ENCODE measurements at regions not wholly inside any gene's neighbourhood (a gene's known extent, or its start where the extent isn't known, plus 50 kb on each side); places are given as distances from the start of the nearest gene placed in this dataset.

DNA sequence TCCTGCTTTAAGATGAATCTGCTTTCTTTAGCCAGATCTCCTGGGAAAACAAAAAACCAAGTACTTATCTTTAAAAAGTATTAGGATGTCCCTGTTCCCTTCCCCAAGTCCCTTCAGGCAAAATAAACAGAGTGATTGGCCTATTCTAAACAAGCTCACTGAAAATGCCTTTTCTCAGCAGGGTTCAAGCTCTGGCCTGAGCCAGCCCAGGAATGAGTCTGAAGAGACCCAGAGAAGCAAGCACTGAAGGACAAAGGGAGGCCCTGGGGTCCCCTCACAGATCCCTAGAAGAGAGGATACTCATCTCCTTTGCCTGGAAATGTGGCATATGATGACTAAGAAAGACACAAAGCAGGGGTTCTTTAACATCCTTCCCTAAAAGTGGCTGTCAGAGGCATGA lies 66.8 kb upstream of the MAP1B start:
- Histone ChIP-seq H3K9ac (ENCODE audit: low read depth, low read length) (no peak overlapping the region), H3K9me3 (ENCODE audit: insufficient read depth, low read depth, low read length) (no peaks in the 10 kb centered on the region), H3K27me3 (ENCODE audit: insufficient read depth, low read length) (no peaks in the 10 kb centered on the region), H3K27ac (ENCODE audit: low read length) (no peak overlapping the region), H3K36me3 (ENCODE audit: insufficient read depth, low read depth, low read length) (no peaks in the 10 kb centered on the region), H3K4me3 (ENCODE audit: low read length) (no peak overlapping the region), H3K4me1 (ENCODE audit: insufficient read depth, low read length) (peaks cover 21% of the 10 kb centered on the region)

GRCh38 chr5:72041654-72042053 lies 65.6 kb upstream of the MAP1B start:
- Histone ChIP-seq H3K36me3 (ENCODE audit: insufficient read depth, low read depth, low read length) (no peaks in the 10 kb centered on the region), H3K4me1 (ENCODE audit: insufficient read depth, low read length) (peaks cover 12% of the 10 kb centered on the region), H3K27me3 (ENCODE audit: insufficient read depth, low read length) (no peaks in the 10 kb centered on the region), H3K9ac (ENCODE audit: low read depth, low read length) (no peak overlapping the region), H3K27ac (ENCODE audit: low read length) (no peak overlapping the region), H3K4me3 (ENCODE audit: low read length) (no peak overlapping the region), H3K9me3 (ENCODE audit: insufficient read depth, low read depth, low read length) (no peaks in the 10 kb centered on the region)

DNA sequence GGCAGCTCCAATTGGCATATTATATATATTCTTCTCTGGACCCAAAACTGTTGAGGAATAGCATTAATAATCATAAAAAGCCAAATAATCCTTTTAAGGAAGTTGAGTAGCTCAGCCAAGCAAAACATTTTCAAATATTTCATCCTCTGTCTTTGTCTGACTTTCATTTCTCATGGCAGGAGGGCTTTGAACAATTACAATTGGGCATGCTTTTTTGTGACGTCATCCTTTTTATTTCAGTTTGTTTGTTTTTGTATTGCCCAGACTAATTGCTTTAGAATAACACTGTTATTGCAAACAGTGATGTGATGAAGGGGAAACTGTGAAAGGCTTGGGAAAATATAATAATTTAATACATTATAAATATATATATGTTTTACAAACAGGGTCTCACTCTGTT lies 65.2 kb upstream of the MAP1B start:
- Histone ChIP-seq H3K9me3 (ENCODE audit: insufficient read depth, low read depth, low read length) (no peaks in the 10 kb centered on the region), H3K27me3 (ENCODE audit: insufficient read depth, low read length) (no peaks in the 10 kb centered on the region), H3K4me1 (ENCODE audit: insufficient read depth, low read length) (peaks cover 10% of the 10 kb centered on the region), H3K27ac (ENCODE audit: low read length) (no peak overlapping the region), H3K36me3 (ENCODE audit: insufficient read depth, low read depth, low read length) (no peaks in the 10 kb centered on the region), H3K4me3 (ENCODE audit: low read length) (no peak overlapping the region), H3K9ac (ENCODE audit: low read depth, low read length) (no peak overlapping the region)

DNA sequence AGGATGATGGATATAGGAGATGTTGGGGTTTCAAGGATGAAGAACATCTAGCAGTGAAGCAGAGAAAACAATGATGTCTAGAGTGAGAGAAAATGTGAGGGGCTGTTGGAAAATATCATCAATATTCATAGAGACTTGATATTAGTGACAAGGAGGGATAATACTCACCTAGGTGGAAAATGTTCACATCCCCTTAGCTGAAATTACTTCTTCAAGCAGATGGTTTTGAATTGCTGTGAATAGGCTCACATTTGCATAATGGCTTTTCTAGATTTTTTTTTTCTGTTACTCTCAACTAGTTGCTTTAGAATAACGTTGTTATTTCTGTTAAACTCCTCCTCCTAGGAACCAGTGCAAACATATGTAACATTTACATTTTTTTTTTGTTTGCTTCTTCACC lies 61.6 kb upstream of the MAP1B start:
- no peak overlapping the region for H3K27ac ChIP-seq (ENCODE audit: low read length)
- no peaks in the 10 kb centered on the region for H3K27me3 ChIP-seq (ENCODE audit: insufficient read depth, low read length)
- H3K4me1 ChIP-seq (ENCODE audit: insufficient read depth, low read length): no peaks in the 10 kb centered on the region
- H3K9ac ChIP-seq (ENCODE audit: low read depth, low read length): no peak overlapping the region
- no peaks in the 10 kb centered on the region for H3K36me3 ChIP-seq (ENCODE audit: insufficient read depth, low read depth, low read length)
- H3K9me3 ChIP-seq (ENCODE audit: insufficient read depth, low read depth, low read length): no peaks in the 10 kb centered on the region
- H3K4me3 ChIP-seq (ENCODE audit: low read length): no peak overlapping the region

DNA sequence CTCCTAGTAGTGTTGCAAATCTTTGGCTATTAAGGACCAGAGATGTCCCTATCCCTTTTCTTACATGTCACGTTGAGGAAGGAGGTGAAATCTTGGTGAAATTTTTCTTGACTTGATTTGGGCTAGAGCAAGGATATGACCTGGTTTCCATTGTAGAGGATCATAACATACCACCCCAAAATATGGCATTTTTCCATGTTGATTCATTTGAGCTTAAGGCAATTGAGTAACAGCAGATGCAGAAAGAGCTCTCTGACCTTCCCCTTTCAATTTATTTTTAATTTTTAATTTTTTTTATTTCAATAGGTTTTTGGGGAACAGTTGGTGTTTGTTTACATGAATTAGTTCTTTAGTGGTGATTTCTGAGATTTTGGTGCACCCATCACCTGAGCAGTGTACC lies 61.2 kb upstream of the MAP1B start:
- Histone ChIP-seq H3K4me1 (ENCODE audit: insufficient read depth, low read length) (no peaks in the 10 kb centered on the region), H3K27ac (ENCODE audit: low read length) (no peak overlapping the region), H3K9ac (ENCODE audit: low read depth, low read length) (no peak overlapping the region), H3K4me3 (ENCODE audit: low read length) (no peak overlapping the region), H3K9me3 (ENCODE audit: insufficient read depth, low read depth, low read length) (no peaks in the 10 kb centered on the region), H3K36me3 (ENCODE audit: insufficient read depth, low read depth, low read length) (no peaks in the 10 kb centered on the region), H3K27me3 (ENCODE audit: insufficient read depth, low read length) (no peaks in the 10 kb centered on the region)

- H3K9me3 ChIP-seq (ENCODE audit: insufficient read depth, low read depth, low read length): no peaks in the 10 kb centered on the region
- no peak overlapping the region for H3K27ac ChIP-seq (ENCODE audit: low read length)
- no peaks in the 10 kb centered on the region for H3K36me3 ChIP-seq (ENCODE audit: insufficient read depth, low read depth, low read length)
- H3K9ac ChIP-seq (ENCODE audit: low read depth, low read length): no peak overlapping the region
- H3K4me3 ChIP-seq (ENCODE audit: low read length): no peak overlapping the region
- H3K27me3 ChIP-seq (ENCODE audit: insufficient read depth, low read length): no peaks in the 10 kb centered on the region
- no peaks in the 10 kb centered on the region for H3K4me1 ChIP-seq (ENCODE audit: insufficient read depth, low read length)
Observed at GRCh38 chr5:72055636-72056035, 51.6 kb upstream of the MAP1B start.

Measured in iPS-20b (cell line).